Osteocyte (in vitro differentiated cells): ENCODE measurements at regions not wholly inside any gene's neighbourhood (a gene's known extent, or its start where the extent isn't known, plus 50 kb on each side); places are given as distances from the start of the nearest gene placed in this dataset.

Experiments
- DNase-seq: peaks from one replicate; pipeline ENCODE4 v3.0.0; 2021; ENCODE audit warnings: mixed read lengths; ENCODE audit not compliant: unreplicated experiment; ENCODE audit errors: extremely low spot score
- H3K27ac Mint-ChIP-seq: one replicate; pipeline ENCODE4 v1.8.0; 2021; ENCODE audit warnings: mild to moderate bottlenecking, mixed read lengths; ENCODE audit not compliant: unreplicated experiment
- H3K27me3 Mint-ChIP-seq: one replicate; pipeline ENCODE4 v1.8.0; 2021; ENCODE audit warnings: mixed read lengths; ENCODE audit not compliant: unreplicated experiment
- H3K36me3 Mint-ChIP-seq: one replicate; pipeline ENCODE4 v1.8.0; 2021; ENCODE audit warnings: mixed read lengths; ENCODE audit not compliant: unreplicated experiment
- H3K4me1 Mint-ChIP-seq: one replicate; pipeline ENCODE4 v1.8.0; 2021; ENCODE audit warnings: mixed read lengths; ENCODE audit not compliant: unreplicated experiment
- H3K4me3 Mint-ChIP-seq: one replicate; pipeline ENCODE4 v1.8.0; 2021; ENCODE audit warnings: mild to moderate bottlenecking, moderate library complexity, mixed read lengths; ENCODE audit not compliant: unreplicated experiment
- H3K9me3 Mint-ChIP-seq: one replicate; pipeline ENCODE4 v1.8.0; 2021; ENCODE audit warnings: mixed read lengths; ENCODE audit not compliant: unreplicated experiment
- CTCF ChIP-seq: fragments of 200-600 bp; sonication (generic); IDR thresholded peaks from 2 replicates; pipeline ENCODE4 v1.5.0; 2021; ENCODE audit warnings: antibody characterized with exemption, mild to moderate bottlenecking, moderate library complexity

GRCh38 chr21:28754127-28754611 lies 238.5 kb downstream of the LTN1 start:
- Mint-ChIP-seq H3K27me3 (no peaks in the 10 kb centered on the region), H3K9me3 (no peaks in the 10 kb centered on the region), H3K27ac (no peak overlapping the region), H3K36me3 (peaks cover 2% of the 10 kb centered on the region), H3K4me3 (no peak overlapping the region), H3K4me1 (peaks cover 3% of the 10 kb centered on the region)
- no peak for TF ChIP-seq CTCF
- DNase-seq = no peak

DNA sequence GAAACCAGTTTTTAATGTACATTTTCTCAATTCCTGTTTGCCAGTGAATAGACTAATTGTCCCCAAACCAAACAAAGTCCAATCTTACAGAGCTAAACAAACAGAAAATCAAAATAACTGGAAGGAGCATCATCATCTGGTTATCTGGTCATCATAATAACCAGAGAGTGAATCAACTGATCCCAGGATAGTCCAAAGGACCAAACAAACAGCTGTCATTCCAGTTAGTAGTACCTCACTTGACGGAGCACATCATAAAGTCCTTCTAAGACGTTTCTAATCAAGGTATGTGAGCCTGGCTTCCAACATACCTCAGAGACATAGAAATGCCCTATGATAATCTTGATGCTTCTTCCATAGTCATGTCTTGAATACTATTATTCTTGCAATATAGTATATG lies 240.5 kb downstream of the LTN1 start:
- Mint-ChIP-seq H3K36me3 (peaks cover 2% of the 10 kb centered on the region), H3K9me3 (no peaks in the 10 kb centered on the region), H3K27ac (no peak overlapping the region), H3K4me1 (no peaks in the 10 kb centered on the region), H3K4me3 (no peak overlapping the region), H3K27me3 (no peaks in the 10 kb centered on the region)
- DNase-seq = no peak
- TF ChIP-seq CTCF = no peak

DNA sequence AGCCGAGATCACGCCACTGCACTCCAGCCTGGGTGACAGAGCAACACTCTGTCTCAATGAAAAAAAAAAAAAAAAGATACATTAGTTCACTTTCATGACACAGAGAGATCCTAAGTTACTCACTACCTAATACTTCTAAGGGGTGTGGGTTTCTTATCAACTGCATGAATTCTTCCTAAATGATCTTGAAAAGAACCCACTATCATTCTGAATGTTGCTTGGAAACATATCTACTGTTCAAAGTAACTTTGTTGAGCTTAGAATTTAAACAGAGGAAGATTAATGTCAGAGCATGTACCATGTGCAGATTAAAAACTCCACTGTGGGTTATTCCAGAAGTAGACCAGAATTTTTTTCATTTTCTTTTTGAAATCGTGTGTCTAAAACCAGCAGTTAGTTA lies 241.5 kb downstream of the LTN1 start:
- Mint-ChIP-seq H3K27ac (no peak overlapping the region), H3K4me1 (no peaks in the 10 kb centered on the region)
- no peak for DNase-seq

DNA sequence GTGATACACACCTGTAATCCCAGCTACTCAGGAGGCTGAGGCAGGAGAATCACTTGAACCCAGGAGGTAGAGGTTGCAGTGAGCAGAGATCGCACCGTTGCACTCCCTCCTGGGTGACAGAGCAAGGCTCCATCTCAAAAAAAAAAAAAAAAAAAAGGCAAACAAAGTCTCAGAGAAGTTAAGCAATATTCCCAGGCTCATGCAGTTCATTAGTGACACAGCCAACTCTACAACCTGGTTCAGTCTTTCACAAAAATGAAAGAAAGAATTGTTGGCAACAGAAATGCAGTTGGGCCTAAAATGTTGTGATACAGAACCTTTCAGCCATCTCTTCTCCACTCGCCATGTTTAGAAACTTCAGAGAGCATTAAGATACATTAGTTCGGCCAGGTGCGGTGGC lies 242.1 kb downstream of the LTN1 start:
- no peaks in the 10 kb centered on the region for H3K9me3 Mint-ChIP-seq
- peaks cover 2% of the 10 kb centered on the region for H3K36me3 Mint-ChIP-seq
- DNase-seq = no peak
- H3K4me1 Mint-ChIP-seq = no peaks in the 10 kb centered on the region
- H3K27ac Mint-ChIP-seq = no peak overlapping the region
- no peaks in the 10 kb centered on the region for H3K27me3 Mint-ChIP-seq
- TF ChIP-seq CTCF = no peak
- no peak overlapping the region for H3K4me3 Mint-ChIP-seq

More for the DNA sequence above, 241.5 kb downstream of the LTN1 start:
- H3K9me3 Mint-ChIP-seq = no peaks in the 10 kb centered on the region
- no peak for TF ChIP-seq CTCF
- H3K36me3 Mint-ChIP-seq = peaks cover 2% of the 10 kb centered on the region
- H3K4me3 Mint-ChIP-seq = no peak overlapping the region
- H3K27me3 Mint-ChIP-seq = no peaks in the 10 kb centered on the region

GRCh38 chr21:28749536-28749935 lies 243.1 kb downstream of the LTN1 start:
- Mint-ChIP-seq H3K4me1 (no peaks in the 10 kb centered on the region), H3K4me3 (no peak overlapping the region)

More at GRCh38 chr21:28749536-28749935, 243.1 kb downstream of the LTN1 start:
- Mint-ChIP-seq H3K27ac (no peak overlapping the region), H3K36me3 (peaks cover 2% of the 10 kb centered on the region), H3K9me3 (no peaks in the 10 kb centered on the region), H3K27me3 (no peaks in the 10 kb centered on the region)
- DNase-seq = no peak
- TF ChIP-seq CTCF = no peak
